ENCODE measurements at regions not wholly inside any gene's neighbourhood (a gene's known extent, or its start where the extent isn't known, plus 50 kb on each side); places are given as distances from the start of the nearest gene placed in this dataset.

GRCh38 chr3:132987396-132987795, 50.8 kb upstream of the TMEM108 start:
- peak; percentile 72 for DNase-seq (ENCODE audit: low read depth)

- DNase-seq (ENCODE audit: low read depth): peak; percentile 20
Observed at GRCh38 chr3:132984181-132984580, 54.0 kb upstream of the TMEM108 start.

GRCh38 chr3:132983143-132983770, 54.9 kb upstream of the TMEM108 start:
- peak; percentile 25 for DNase-seq (ENCODE audit: low read depth)

GRCh38 chr3:132981719-132982118, 56.5 kb upstream of the TMEM108 start:
- DNase-seq (ENCODE audit: low read depth): no peak

- no peak for DNase-seq (ENCODE audit: low read depth)
Observed at GRCh38 chr3:132980102-132980501, 58.1 kb upstream of the TMEM108 start.

- no peak for DNase-seq (ENCODE audit: low read depth)
Observed at GRCh38 chr3:132979606-132980005, 58.6 kb upstream of the TMEM108 start.

GRCh38 chr3:132978946-132979345, 59.2 kb upstream of the TMEM108 start:
- DNase-seq (ENCODE audit: low read depth): peak; percentile 55

- DNase-seq (ENCODE audit: low read depth): no peak
Observed at GRCh38 chr3:132978464-132978863, 59.7 kb upstream of the TMEM108 start.

GRCh38 chr3:132974097-132974496, 64.1 kb upstream of the TMEM108 start:
- no peak for DNase-seq (ENCODE audit: low read depth)

DNA sequence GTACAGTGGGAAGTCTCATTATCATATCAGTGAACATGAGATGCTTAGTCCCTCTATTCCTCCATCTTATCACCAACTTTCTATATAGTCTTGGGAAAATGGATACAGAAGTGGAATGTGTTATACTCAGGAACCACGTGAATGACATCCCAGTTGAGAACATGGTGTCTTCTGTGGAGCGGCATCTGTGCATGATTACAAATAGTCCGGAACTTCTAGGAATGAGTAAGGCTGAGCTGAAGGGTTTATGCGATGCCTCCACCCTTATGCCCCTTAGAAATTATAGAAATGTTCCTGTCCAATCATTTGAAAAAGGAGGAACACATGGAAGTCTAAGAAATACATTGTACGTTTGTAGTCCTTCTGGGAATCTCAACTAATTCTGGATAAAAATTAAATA, 64.8 kb upstream of the TMEM108 start:
- no peak for DNase-seq (ENCODE audit: low read depth)

GRCh38 chr3:132972333-132972732, 65.9 kb upstream of the TMEM108 start:
- peak; percentile 84 for DNase-seq (ENCODE audit: low read depth)

GRCh38 chr3:132966374-132966773, 71.8 kb upstream of the TMEM108 start:
- peak; percentile 60 for DNase-seq (ENCODE audit: low read depth)

GRCh38 chr3:132964266-132964665, 73.9 kb upstream of the TMEM108 start:
- DNase-seq (ENCODE audit: low read depth): peak; percentile 54

GRCh38 chr3:132963786-132964185, 74.4 kb upstream of the TMEM108 start:
- DNase-seq (ENCODE audit: low read depth): no peak

GRCh38 chr3:132961991-132962390, 76.2 kb upstream of the TMEM108 start:
- DNase-seq (ENCODE audit: low read depth): no peak

GRCh38 chr3:132953683-132954082, 84.5 kb upstream of the TMEM108 start:
- no peak for DNase-seq (ENCODE audit: low read depth)

- DNase-seq (ENCODE audit: low read depth): no peak
Observed at GRCh38 chr3:132927896-132928295, 110.3 kb upstream of the TMEM108 start.

- no peak for DNase-seq (ENCODE audit: low read depth)
Observed at GRCh38 chr3:132926098-132926497, 112.1 kb upstream of the TMEM108 start.

DNA sequence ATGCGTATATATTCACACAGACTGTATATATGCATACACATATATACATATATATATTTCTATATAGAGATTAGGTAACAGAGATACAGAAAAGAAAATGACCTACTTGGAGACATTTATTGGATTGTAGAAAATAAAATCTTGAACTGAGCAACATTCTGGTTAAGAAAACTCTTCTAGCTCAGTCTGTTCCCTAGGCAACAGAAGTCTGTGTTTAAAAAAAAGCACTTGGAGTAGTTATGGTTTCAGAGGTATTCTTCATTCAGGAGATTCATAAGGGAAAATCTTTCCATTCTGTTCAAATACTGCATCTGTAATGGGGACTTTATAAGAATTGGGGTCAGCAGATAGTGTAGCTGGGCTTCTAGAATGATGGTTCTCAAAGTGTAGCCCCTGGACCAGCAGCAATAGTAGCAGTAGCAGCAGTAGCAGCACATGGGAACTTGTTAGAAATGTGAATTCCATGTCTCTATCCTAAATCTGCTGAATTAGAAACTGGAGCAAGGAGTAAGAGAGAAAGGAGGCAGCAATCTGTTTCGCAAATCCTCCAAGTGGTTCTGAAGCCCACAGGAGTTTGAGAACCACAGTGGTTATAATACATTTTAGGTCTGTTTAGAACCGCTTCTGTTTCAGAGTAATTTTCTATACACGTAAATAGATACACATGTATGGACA, 112.8 kb upstream of the TMEM108 start:
- DNase-seq (ENCODE audit: low read depth): no peak

- no peak for DNase-seq (ENCODE audit: low read depth)
Observed at GRCh38 chr3:132916096-132916495, 122.1 kb upstream of the TMEM108 start.

- no peak for DNase-seq (ENCODE audit: low read depth)
Observed at GRCh38 chr3:132912416-132912753, 125.8 kb upstream of the TMEM108 start.

- DNase-seq (ENCODE audit: low read depth): peak; percentile 26
Observed at GRCh38 chr3:132911741-132912415, 126.3 kb upstream of the TMEM108 start.

GRCh38 chr3:132907293-132907692, 130.9 kb upstream of the TMEM108 start:
- DNase-seq (ENCODE audit: low read depth): no peak

Measured in HT1080 (cell line).